GM12878 (cell line): ENCODE measurements at regions not wholly inside any gene's neighbourhood (a gene's known extent, or its start where the extent isn't known, plus 50 kb on each side); places are given as distances from the start of the nearest gene placed in this dataset.

Experiments used
- CTCF ChIP-seq, 3 experiments: IDR thresholded peaks in 2 of 3; conservative IDR thresholded peaks in 1 of 3; 2 replicates each; pipeline ENCODE4 v1.5.1; 2011; ENCODE audit warnings: low read depth in 3 of 3, low read length in 3 of 3, mild to moderate bottlenecking in 3 of 3, control low read depth in 2 of 3, moderate library complexity in 2 of 3, inconsistent platforms in 1 of 3, mixed read lengths in 1 of 3; ENCODE audit not compliant: control insufficient read depth in 2 of 3, insufficient read depth in 1 of 3; ENCODE audit errors: extremely low read depth in 1 of 3
- EGR1 ChIP-seq, 2 experiments: IDR thresholded peaks; 1 replicate in 1 of 2; 2 replicates in 1 of 2; pipeline ENCODE4 v1.6.1; 2011 to 2012; ENCODE audit warnings: low read depth in 2 of 2, low read length in 2 of 2, borderline replicate concordance in 1 of 2, mild to moderate bottlenecking in 1 of 2, moderate library complexity in 1 of 2
- MAX ChIP-seq: IDR thresholded peaks from 2 replicates; pipeline ENCODE4 v1.6.1; 2012; ENCODE audit warnings: low read depth, low read length, improper control_type of control experiment
- MEF2A ChIP-seq: IDR thresholded peaks from 2 replicates; pipeline ENCODE4 v1.6.1; 2011; ENCODE audit warnings: low read depth, mild to moderate bottlenecking, low read length, moderate library complexity; ENCODE audit not compliant: insufficient read depth
- NBN ChIP-seq: fragments of 450-650 bp; IDR thresholded peaks from 2 replicates; pipeline ENCODE4 v1.6.1; 2016
- POLR2AphosphoS5 ChIP-seq: IDR thresholded peaks from 2 replicates; pipeline ENCODE4 v1.6.1; 2011; ENCODE audit warnings: mild to moderate bottlenecking, low read length, inconsistent platforms
- RAD21 ChIP-seq: IDR thresholded peaks from 2 replicates; pipeline ENCODE4 v1.6.1; 2011; ENCODE audit warnings: mild to moderate bottlenecking, low read depth, low read length, moderate library complexity; ENCODE audit not compliant: insufficient read depth
- USF1 ChIP-seq: IDR thresholded peaks from 2 replicates; pipeline ENCODE4 v1.6.1; 2011; ENCODE audit warnings: borderline replicate concordance, low read depth, mild to moderate bottlenecking, moderate library complexity, mixed read lengths, low read length; ENCODE audit not compliant: insufficient read depth; ENCODE audit errors: extremely low read length
- YY1 ChIP-seq: IDR thresholded peaks from 2 replicates; pipeline ENCODE4 v1.6.1; 2011; ENCODE audit warnings: low read depth, mild to moderate bottlenecking, low read length
- ZBTB40 ChIP-seq: fragments of 450-650 bp; IDR thresholded peaks from 2 replicates; pipeline ENCODE4 v1.6.1; 2016; ENCODE audit warnings: mild to moderate bottlenecking, moderate library complexity, borderline replicate concordance

GRCh38 chr22:49067504-49067903, 760.2 kb downstream of the BRD1 start:
- TF ChIP-seq MAX (no peak), CTCF (IDR thresholded peaks at IDR 0.05 in 2 of 3, conservative IDR thresholded peaks at IDR 0.05 in 1 of 3; ENCODE audit: control insufficient read depth in 2 of 3, extremely low read depth in 1 of 3, insufficient read depth in 1 of 3, low read depth in 3 of 3, low read length in 3 of 3) (no peak), MEF2A (no peak), USF1 (no peak), RAD21 (no peak), YY1 (no peak), NBN (no peak), ZBTB40 (no peak), EGR1 (IDR thresholded peaks at IDR 0.05; ENCODE audit: borderline replicate concordance in 1 of 2, low read depth in 2 of 2, low read length in 2 of 2) (no peak), POLR2AphosphoS5 (no peak)
